ENCODE measurements at regions not wholly inside any gene's neighbourhood (a gene's known extent, or its start where the extent isn't known, plus 50 kb on each side); places are given as distances from the start of the nearest gene placed in this dataset.

- TF ChIP-seq, protein P1, sequence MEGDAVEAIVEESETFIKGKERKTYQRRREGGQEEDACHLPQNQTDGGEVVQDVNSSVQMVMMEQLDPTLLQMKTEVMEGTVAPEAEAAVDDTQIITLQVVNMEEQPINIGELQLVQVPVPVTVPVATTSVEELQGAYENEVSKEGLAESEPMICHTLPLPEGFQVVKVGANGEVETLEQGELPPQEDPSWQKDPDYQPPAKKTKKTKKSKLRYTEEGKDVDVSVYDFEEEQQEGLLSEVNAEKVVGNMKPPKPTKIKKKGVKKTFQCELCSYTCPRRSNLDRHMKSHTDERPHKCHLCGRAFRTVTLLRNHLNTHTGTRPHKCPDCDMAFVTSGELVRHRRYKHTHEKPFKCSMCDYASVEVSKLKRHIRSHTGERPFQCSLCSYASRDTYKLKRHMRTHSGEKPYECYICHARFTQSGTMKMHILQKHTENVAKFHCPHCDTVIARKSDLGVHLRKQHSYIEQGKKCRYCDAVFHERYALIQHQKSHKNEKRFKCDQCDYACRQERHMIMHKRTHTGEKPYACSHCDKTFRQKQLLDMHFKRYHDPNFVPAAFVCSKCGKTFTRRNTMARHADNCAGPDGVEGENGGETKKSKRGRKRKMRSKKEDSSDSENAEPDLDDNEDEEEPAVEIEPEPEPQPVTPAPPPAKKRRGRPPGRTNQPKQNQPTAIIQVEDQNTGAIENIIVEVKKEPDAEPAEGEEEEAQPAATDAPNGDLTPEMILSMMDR (IDR thresholded peaks at IDR 0.05; ENCODE audit: low read depth, low read length): no peak
- TF ChIP-seq EZH2phosphoT487 (IDR thresholded peaks at IDR 0.05; ENCODE audit: low read depth): no peak
Observed at GRCh38 chr6:40285535-40285934, 301.6 kb downstream of the LRFN2 start.
